Endothelial cell of umbilical vein (primary cell): ENCODE measurements at regions not wholly inside any gene's neighbourhood (a gene's known extent, or its start where the extent isn't known, plus 50 kb on each side); places are given as distances from the start of the nearest gene placed in this dataset.

Experiments used
- BruUV-seq: library from RNA; stranded (reverse); fragments of 400-500 nt; replicated peaks from 2 replicates; lab custom pipeline; 2021; lab: Mats Ljungman, UMichigan
- CTCF ChIA-PET: fragments of 300-600, 350-600 bp; sonication (Branson Sonifier 250); formaldehyde crosslinking; loops from one replicate; lab custom pipeline; 2021; ENCODE audit warnings: antibody characterized with exemption, inconsistent platforms; lab: Charles Lee
- POLR2A ChIA-PET: fragments of 300-600, 350-600 bp; sonication (Branson Sonifier 250); formaldehyde crosslinking; loops from one replicate; lab custom pipeline; 2021; ENCODE audit warnings: antibody characterized with exemption, inconsistent platforms; lab: Charles Lee
- DNase-seq: peaks from one replicate; pipeline ENCODE4 v3.0.0-alpha.2; 2011; ENCODE audit warnings: low read depth, low spot score
- FAIRE-seq: peaks from 2 replicates; lab custom pipeline; 2011; peaks lifted over from hg19 to GRCh38; lab: Jason Lieb, UNC
- H2AFZ ChIP-seq: 2 replicates; pipeline ENCODE4 v1.6.0; 2012; ENCODE audit warnings: low read depth, low read length, control low read depth, inconsistent platforms
- H3K27ac ChIP-seq: 2 replicates; pipeline ENCODE4 v1.5.1; 2011; ENCODE audit warnings: low read depth, mild to moderate bottlenecking, control low read depth, low read length, moderate library complexity; ENCODE audit not compliant: insufficient read depth
- H3K27me3 ChIP-seq, 2 experiments: 2 replicates each; pipeline versions ENCODE4 v1.6.0 to v1.6.1; 2011; ENCODE audit warnings: low read length in 2 of 2, mixed read lengths in 1 of 2; ENCODE audit not compliant: control insufficient read depth in 2 of 2, insufficient read depth in 2 of 2
- H3K36me3 ChIP-seq, 2 experiments: 2 replicates in 1 of 2; 3 replicates in 1 of 2; pipeline ENCODE4 v1.5.1; 2011; ENCODE audit warnings: low read length in 2 of 2, mild to moderate bottlenecking in 1 of 2, moderate library complexity in 1 of 2; ENCODE audit not compliant: control insufficient read depth in 2 of 2, insufficient read depth in 2 of 2; ENCODE audit errors: extremely low read depth in 1 of 2
- H3K4me1 ChIP-seq: 3 replicates; pipeline ENCODE4 v1.5.1; 2011; ENCODE audit warnings: mild to moderate bottlenecking, low read length; ENCODE audit not compliant: control insufficient read depth, insufficient read depth; ENCODE audit errors: extremely low read depth
- H3K4me2 ChIP-seq: 2 replicates; pipeline ENCODE4 v1.6.1; 2011; ENCODE audit warnings: low read length, control low read depth, mixed read lengths; ENCODE audit not compliant: insufficient read depth
- H3K4me3 ChIP-seq, 3 experiments: fragments of 200-600 bp in 1 of 3; sonication (generic), shearing (Covaris generic) in 1 of 3; replicated peaks in 1 of 3; 2 replicates each; pipeline ENCODE4 v1.5.1; 2011 to 2016; ENCODE audit warnings: control low read depth in 3 of 3, low read length in 3 of 3, mild to moderate bottlenecking in 2 of 3, inconsistent platforms in 1 of 3, low read depth in 1 of 3, moderate library complexity in 1 of 3; ENCODE audit not compliant: insufficient read depth in 1 of 3
- H3K79me2 ChIP-seq: 2 replicates; pipeline ENCODE4 v1.6.0; 2012; ENCODE audit warnings: low read length, inconsistent platforms; ENCODE audit not compliant: control insufficient read depth, insufficient read depth
- H3K9ac ChIP-seq: replicated peaks from 2 replicates; pipeline ENCODE3; 2011; ENCODE audit warnings: low read length, control low read depth; ENCODE audit not compliant: insufficient read depth; ENCODE audit errors: extremely low read depth
- H3K9me1 ChIP-seq: replicated peaks from 3 replicates; pipeline ENCODE4 v1.6.0; 2011; ENCODE audit warnings: mild to moderate bottlenecking, low read length; ENCODE audit not compliant: control insufficient read depth, insufficient read depth; ENCODE audit errors: extremely low read depth
- H3K9me3 ChIP-seq: replicated peaks from 2 replicates; pipeline ENCODE4 v1.5.1; 2012; ENCODE audit warnings: low read length, inconsistent platforms; ENCODE audit not compliant: control insufficient read depth, insufficient read depth
- H4K20me1 ChIP-seq: replicated peaks from 2 replicates; pipeline ENCODE3; 2011; ENCODE audit warnings: mild to moderate bottlenecking, low read length; ENCODE audit not compliant: control insufficient read depth, insufficient read depth; ENCODE audit errors: extremely low read depth
- CTCF ChIP-seq, 2 donors: IDR thresholded peaks; 1 replicate in 1 of 2; 2 replicates in 1 of 2; pipeline ENCODE4 v1.5.1; 2011; ENCODE audit warnings: low read length in 2 of 2, mild to moderate bottlenecking in 2 of 2, moderate library complexity in 2 of 2, control low read depth in 1 of 2, inconsistent platforms in 1 of 2, low read depth in 1 of 2; ENCODE audit not compliant: insufficient read depth in 1 of 2; ENCODE audit errors: extremely low read depth in 1 of 2
- EZH2 ChIP-seq: IDR thresholded peaks from 2 replicates; pipeline ENCODE4 v1.6.1; 2012; ENCODE audit warnings: borderline replicate concordance, low read depth, mild to moderate bottlenecking, moderate library complexity, low read length, inconsistent platforms; ENCODE audit not compliant: severe bottlenecking
- FOS ChIP-seq: IDR thresholded peaks from 2 replicates; pipeline ENCODE4 v1.6.1; 2011; ENCODE audit warnings: mild to moderate bottlenecking, low read length, moderate library complexity, borderline replicate concordance; ENCODE audit not compliant: insufficient read depth
- GATA2 ChIP-seq: IDR thresholded peaks from 2 replicates; pipeline ENCODE4 v1.7.0; 2011; ENCODE audit warnings: low read depth, mild to moderate bottlenecking, moderate library complexity, mixed read lengths, low read length; ENCODE audit not compliant: insufficient read length, insufficient read depth
- JUN ChIP-seq: IDR thresholded peaks from 2 replicates; pipeline ENCODE4 v1.6.1; 2011; ENCODE audit warnings: borderline replicate concordance, low read depth; ENCODE audit not compliant: insufficient read length, insufficient read depth
- MAX ChIP-seq: IDR thresholded peaks from 2 replicates; pipeline ENCODE4 v1.6.1; 2011; ENCODE audit not compliant: insufficient read depth, insufficient read length
- MYC ChIP-seq: IDR thresholded peaks from one replicate; pipeline ENCODE4 v1.6.1; 2011; ENCODE audit warnings: mild to moderate bottlenecking, low read depth, low read length
- POLR2A ChIP-seq: IDR thresholded peaks from 2 replicates; pipeline ENCODE4 v1.6.1; 2012; ENCODE audit warnings: low read depth, mild to moderate bottlenecking, control low read depth, low read length
- POLR2AphosphoS5 ChIP-seq: IDR thresholded peaks from 2 replicates; pipeline ENCODE4 v1.6.1; 2012; ENCODE audit warnings: low read depth, mild to moderate bottlenecking, control low read depth, low read length, moderate library complexity; ENCODE audit not compliant: insufficient read depth
- dilution Hi-C: fragments of 300-500 bp; cut with MboI; formaldehyde crosslinking; loops from one replicate; pipeline ENCODE4 v1.15.0; 2019; ENCODE audit warnings: low sequenced_read_pairs; ENCODE audit not compliant: extremely low pct_ligation_motif_present
- intact Hi-C: fragments of 100-400 bp; cut with micrococcal nuclease; formaldehyde crosslinking; loops from one replicate; pipeline ENCODE4 v1.10.0; 2022

GRCh38 chr11:111167666-111168065 is 77.9 kb upstream of the POU2AF2 start:
- H3K9me3 ChIP-seq = no peaks in the 10 kb centered on the region
- CTCF ChIA-PET = no interaction called here
- no TSS peak for BruUV-seq
- no peaks in the 10 kb centered on the region for H3K79me2 ChIP-seq
- TF ChIP-seq MAX (no peak), POLR2AphosphoS5 (no peak), MYC (no peak), FOS (no peak), CTCF (IDR thresholded peaks at IDR 0.05; ENCODE audit: extremely low read depth in 1 of 2, insufficient read depth in 1 of 2, low read depth in 1 of 2, low read length in 2 of 2) (no peak), GATA2 (no peak), POLR2A (no peak), EZH2 (no peak), JUN (no peak)
- no peaks in the 10 kb centered on the region for H3K9me1 ChIP-seq
- H4K20me1 ChIP-seq = no peaks in the 10 kb centered on the region
- no peak overlapping the region for H2AFZ ChIP-seq
- intact Hi-C loops (no loop called here), dilution Hi-C loops (no loop called here)
- no peak overlapping the region for H3K4me3 ChIP-seq
- H3K27me3 ChIP-seq = no peaks in the 10 kb centered on the region
- H3K4me1 ChIP-seq = no peaks in the 10 kb centered on the region
- FAIRE-seq (no peak), DNase-seq (no peak)
- H3K4me2 ChIP-seq = no peak overlapping the region
- no peak overlapping the region for H3K9ac ChIP-seq
- H3K36me3 ChIP-seq = no peaks in the 10 kb centered on the region
- H3K27ac ChIP-seq = no peak overlapping the region
- POLR2A ChIA-PET = no interaction called here
